Glutamatergic neuron (in vitro differentiated cells): ENCODE measurements at regions not wholly inside any gene's neighbourhood (a gene's known extent, or its start where the extent isn't known, plus 50 kb on each side); places are given as distances from the start of the nearest gene placed in this dataset.

ENCODE experiments used
- DNase-seq: peaks from one replicate; pipeline ENCODE4 v3.0.0; 2022
- H3K27ac Mint-ChIP-seq: one replicate; pipeline ENCODE4 v1.8.0; 2020; ENCODE audit warnings: mild to moderate bottlenecking, mixed read lengths, inconsistent platforms; ENCODE audit not compliant: unreplicated experiment
- H3K27me3 Mint-ChIP-seq: one replicate; pipeline ENCODE4 v1.8.0; 2020; ENCODE audit warnings: mild to moderate bottlenecking, moderate library complexity, mixed read lengths, inconsistent platforms; ENCODE audit not compliant: unreplicated experiment
- H3K36me3 Mint-ChIP-seq: one replicate; pipeline ENCODE4 v1.8.0; 2020; ENCODE audit warnings: mild to moderate bottlenecking, mixed read lengths, inconsistent platforms; ENCODE audit not compliant: unreplicated experiment
- H3K4me1 Mint-ChIP-seq: one replicate; pipeline ENCODE4 v1.8.0; 2020; ENCODE audit warnings: mild to moderate bottlenecking, low read depth, mixed read lengths, inconsistent platforms; ENCODE audit not compliant: unreplicated experiment
- H3K4me3 Mint-ChIP-seq: one replicate; pipeline ENCODE4 v1.8.0; 2020; ENCODE audit warnings: mild to moderate bottlenecking, mixed read lengths, inconsistent platforms; ENCODE audit not compliant: unreplicated experiment
- H3K9me3 Mint-ChIP-seq: one replicate; pipeline ENCODE4 v1.8.0; 2020; ENCODE audit warnings: mild to moderate bottlenecking, moderate library complexity, mixed read lengths, inconsistent platforms; ENCODE audit not compliant: unreplicated experiment
- CTCF ChIP-seq: fragments of 200-600 bp; sonication (generic); IDR thresholded peaks from one replicate; pipeline ENCODE4 v1.5.0; 2021; ENCODE audit not compliant: partially characterized antibody, unreplicated experiment

- H3K4me3 Mint-ChIP-seq, result no peak overlapping the region
- peaks cover 7% of the 10 kb centered on the region for H3K9me3 Mint-ChIP-seq
- H3K36me3 Mint-ChIP-seq, result peaks cover 6% of the 10 kb centered on the region
- no peak for DNase-seq
- H3K4me1 Mint-ChIP-seq, result no peaks in the 10 kb centered on the region
- peaks cover 4% of the 10 kb centered on the region for H3K27me3 Mint-ChIP-seq
- TF ChIP-seq CTCF, result no peak
- H3K27ac Mint-ChIP-seq, result no peak overlapping the region
Observed at GRCh38 chr10:130435961-130436360, 299.8 kb downstream of the GLRX3 start.

- no peak overlapping the region for H3K27ac Mint-ChIP-seq
- no peaks in the 10 kb centered on the region for H3K27me3 Mint-ChIP-seq
- DNase-seq, result no peak
- H3K36me3 Mint-ChIP-seq, result no peaks in the 10 kb centered on the region
- peaks cover 7% of the 10 kb centered on the region for H3K9me3 Mint-ChIP-seq
- no peak overlapping the region for H3K4me3 Mint-ChIP-seq
- no peaks in the 10 kb centered on the region for H3K4me1 Mint-ChIP-seq
- TF ChIP-seq CTCF, result no peak
Observed at GRCh38 chr10:130438861-130439260, 302.7 kb downstream of the GLRX3 start.

- no peaks in the 10 kb centered on the region for H3K36me3 Mint-ChIP-seq
- H3K4me3 Mint-ChIP-seq, result no peak overlapping the region
- no peak overlapping the region for H3K27ac Mint-ChIP-seq
- DNase-seq, result no peak
- TF ChIP-seq CTCF, result no peak
- peaks cover 5% of the 10 kb centered on the region for H3K9me3 Mint-ChIP-seq
- H3K4me1 Mint-ChIP-seq, result no peaks in the 10 kb centered on the region
- no peaks in the 10 kb centered on the region for H3K27me3 Mint-ChIP-seq
Observed at GRCh38 chr10:130439766-130440165, 303.6 kb downstream of the GLRX3 start.

DNA sequence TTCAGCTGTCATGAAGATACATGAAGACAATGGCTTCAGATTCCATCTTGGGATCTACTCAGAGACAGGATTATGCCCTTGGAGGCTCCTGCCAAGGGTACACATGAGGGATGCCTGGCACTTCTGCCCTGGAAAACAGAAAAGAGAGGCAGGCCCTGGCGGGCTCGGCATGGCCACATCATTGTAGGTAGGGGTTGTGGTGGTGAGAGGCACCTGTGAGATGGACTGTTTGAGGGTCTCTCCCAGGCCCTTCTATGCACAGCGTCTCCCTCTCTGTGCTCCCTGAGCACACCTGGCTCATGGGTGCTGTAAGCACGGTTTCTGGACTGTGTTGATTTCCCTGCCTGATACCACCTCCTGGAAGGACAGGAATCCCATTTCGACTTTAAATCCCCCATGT lies 304.3 kb downstream of the GLRX3 start:
- Mint-ChIP-seq H3K36me3 (no peaks in the 10 kb centered on the region), H3K4me1 (no peaks in the 10 kb centered on the region), H3K27ac (no peak overlapping the region), H3K4me3 (no peak overlapping the region), H3K27me3 (no peaks in the 10 kb centered on the region), H3K9me3 (peaks cover 5% of the 10 kb centered on the region)
- DNase-seq, result no peak
- TF ChIP-seq CTCF, result no peak

DNA sequence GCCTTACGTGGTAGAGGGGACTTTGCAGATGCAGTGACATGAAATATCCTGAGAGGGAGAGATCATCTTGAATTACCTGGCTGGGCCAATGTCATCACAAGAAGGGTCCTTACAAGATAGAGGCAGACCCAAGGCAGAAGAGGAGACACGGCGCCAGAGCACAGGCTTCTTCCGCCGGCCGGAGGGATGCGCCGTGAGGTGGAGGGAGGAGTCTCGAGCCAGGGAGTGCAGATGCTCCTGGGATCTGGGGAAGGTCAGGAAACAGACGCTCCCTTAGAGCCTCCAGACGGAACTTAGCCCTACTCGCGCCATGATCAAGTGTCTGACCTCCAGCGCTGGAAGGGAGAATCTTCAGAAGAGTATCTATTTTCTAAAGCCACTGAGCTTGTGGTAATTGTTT lies 304.8 kb downstream of the GLRX3 start:
- Mint-ChIP-seq H3K27ac (no peak overlapping the region), H3K27me3 (no peaks in the 10 kb centered on the region), H3K4me3 (no peak overlapping the region), H3K36me3 (no peaks in the 10 kb centered on the region), H3K9me3 (peaks cover 5% of the 10 kb centered on the region), H3K4me1 (no peaks in the 10 kb centered on the region)
- DNase-seq, result no peak
- no peak for TF ChIP-seq CTCF
